Hepatocyte (in vitro differentiated cells): ENCODE measurements at regions not wholly inside any gene's neighbourhood (a gene's known extent, or its start where the extent isn't known, plus 50 kb on each side); places are given as distances from the start of the nearest gene placed in this dataset.

Experiments used
- DNase-seq: peaks from one replicate; pipeline ENCODE4 v3.0.0-alpha.2; 2016; ENCODE audit warnings: low spot score
- H2AFZ ChIP-seq: fragments of 200-600 bp; sonication (generic); 2 replicates; pipeline ENCODE4 v1.6.0; 2016; ENCODE audit warnings: antibody characterized with exemption, mild to moderate bottlenecking
- H3K27ac ChIP-seq: fragments of 200-600 bp; sonication (generic); 2 replicates; pipeline ENCODE4 v1.5.1; 2016; ENCODE audit warnings: mild to moderate bottlenecking
- H3K27me3 ChIP-seq: fragments of 200-600 bp; sonication (generic); 2 replicates; pipeline ENCODE4 v1.6.1; 2016
- H3K36me3 ChIP-seq: fragments of 200-600 bp; sonication (generic); replicated peaks from 2 replicates; pipeline ENCODE4 v1.5.1; 2016; ENCODE audit warnings: low read depth; ENCODE audit not compliant: insufficient read depth
- H3K4me1 ChIP-seq: fragments of 200-600 bp; sonication (generic); 2 replicates; pipeline ENCODE4 v1.5.1; 2016; ENCODE audit warnings: mild to moderate bottlenecking, moderate library complexity; ENCODE audit not compliant: insufficient read depth
- H3K4me2 ChIP-seq: fragments of 200-600 bp; sonication (generic); 2 replicates; pipeline ENCODE4 v1.6.0; 2016
- H3K4me3 ChIP-seq: fragments of 200-600 bp; sonication (generic); 2 replicates; pipeline ENCODE4 v1.5.1; 2016; ENCODE audit warnings: mild to moderate bottlenecking
- H3K79me2 ChIP-seq: fragments of 200-600 bp; sonication (generic); 2 replicates; pipeline ENCODE4 v1.6.0; 2017; ENCODE audit warnings: mild to moderate bottlenecking
- H3K9me2 ChIP-seq: fragments of 200-600 bp; sonication (generic); replicated peaks from 2 replicates; pipeline ENCODE4 v1.6.0; 2017; ENCODE audit warnings: mild to moderate bottlenecking; ENCODE audit not compliant: insufficient read depth
- H3K9me3 ChIP-seq: fragments of 200-600 bp; sonication (generic); 2 replicates; pipeline ENCODE4 v1.5.1; 2016; ENCODE audit warnings: low read depth, mild to moderate bottlenecking
- H4K20me1 ChIP-seq: fragments of 200-600 bp; sonication (generic); 2 replicates; pipeline ENCODE4 v1.6.0; 2016; ENCODE audit warnings: mild to moderate bottlenecking; ENCODE audit not compliant: insufficient read depth, poor library complexity, severe bottlenecking
- CTCF ChIP-seq: fragments of 200-600 bp; sonication (generic); IDR thresholded peaks from 2 replicates; pipeline ENCODE4 v1.5.1; 2016; ENCODE audit warnings: antibody characterized with exemption, mild to moderate bottlenecking; ENCODE audit not compliant: poor library complexity
- EZH2 ChIP-seq: fragments of 200-600 bp; sonication (generic); IDR thresholded peaks from 2 replicates; pipeline ENCODE4 v1.6.1; 2016; ENCODE audit warnings: antibody characterized with exemption, mild to moderate bottlenecking, borderline replicate concordance
- EZH2phosphoT487 ChIP-seq: fragments of 200-600 bp; sonication (generic); IDR thresholded peaks from one replicate; pipeline ENCODE4 v1.6.1; 2018; ENCODE audit warnings: antibody characterized with exemption, mild to moderate bottlenecking, low read depth, moderate library complexity; ENCODE audit not compliant: unreplicated experiment, severe bottlenecking
- WGBS: methylation state at CpG from one replicate; pipeline ENCODE4 v1.1.6; 2016; ENCODE audit warnings: low lambda C conversion rate; ENCODE audit errors: missing lambda C conversion rate; 5-methylcytosine and 5-hydroxymethylcytosine counted together

GRCh38 chr17:53724726-53725125, 98.0 kb upstream of the KIF2B start:
- Histone ChIP-seq H2AFZ (no peak overlapping the region), H3K79me2 (no peaks in the 10 kb centered on the region), H3K27me3 (no peaks in the 10 kb centered on the region), H3K4me1 (no peaks in the 10 kb centered on the region), H3K4me3 (no peak overlapping the region), H3K4me2 (no peak overlapping the region), H3K9me3 (no peaks in the 10 kb centered on the region), H3K27ac (no peak overlapping the region), H3K36me3 (no peaks in the 10 kb centered on the region), H3K9me2 (no peaks in the 10 kb centered on the region), H4K20me1 (no peaks in the 10 kb centered on the region)
- WGBS = 88% methylated on average over 1 of the region's 1 CpG
- no peak for TF ChIP-seq CTCF
- TF ChIP-seq EZH2 = no peak
- TF ChIP-seq EZH2phosphoT487 = no peak
- peak; percentile 7 for DNase-seq

GRCh38 chr17:53722407-53722806, 100.3 kb upstream of the KIF2B start:
- H2AFZ ChIP-seq = no peak overlapping the region
- H3K27ac ChIP-seq = no peak overlapping the region

GRCh38 chr17:53721101-53721500, 101.6 kb upstream of the KIF2B start:
- H3K27me3 ChIP-seq = no peaks in the 10 kb centered on the region
- no peak overlapping the region for H3K27ac ChIP-seq
- no peak overlapping the region for H2AFZ ChIP-seq
- H4K20me1 ChIP-seq = no peaks in the 10 kb centered on the region
- no peak for DNase-seq
- no peaks in the 10 kb centered on the region for H3K36me3 ChIP-seq
- H3K4me2 ChIP-seq = no peak overlapping the region
- TF ChIP-seq EZH2phosphoT487 = no peak
- no peak for TF ChIP-seq CTCF
- no peak for TF ChIP-seq EZH2
- H3K4me1 ChIP-seq = no peaks in the 10 kb centered on the region
- H3K9me2 ChIP-seq = no peaks in the 10 kb centered on the region
- H3K79me2 ChIP-seq = no peaks in the 10 kb centered on the region
- H3K9me3 ChIP-seq = no peaks in the 10 kb centered on the region
- H3K4me3 ChIP-seq = no peak overlapping the region
- 55% methylated on average over 2 of the region's 2 CpGs for WGBS

More at GRCh38 chr17:53722407-53722806, 100.3 kb upstream of the KIF2B start:
- H3K4me1 ChIP-seq = no peaks in the 10 kb centered on the region
- DNase-seq = peak; percentile 24
- H3K4me3 ChIP-seq = no peak overlapping the region
- no peaks in the 10 kb centered on the region for H3K27me3 ChIP-seq
- H3K79me2 ChIP-seq = no peaks in the 10 kb centered on the region
- TF ChIP-seq EZH2 (no peak), EZH2phosphoT487 (no peak), CTCF (no peak)
- no peak overlapping the region for H3K4me2 ChIP-seq
- H3K9me2 ChIP-seq = no peaks in the 10 kb centered on the region
- no peaks in the 10 kb centered on the region for H4K20me1 ChIP-seq
- H3K9me3 ChIP-seq = no peaks in the 10 kb centered on the region
- no peaks in the 10 kb centered on the region for H3K36me3 ChIP-seq
- 75% methylated on average over 2 of the region's 2 CpGs for WGBS

- no peaks in the 10 kb centered on the region for H3K9me3 ChIP-seq
- peak; percentile 7 for DNase-seq
- no peaks in the 10 kb centered on the region for H3K4me1 ChIP-seq
- no peak for TF ChIP-seq CTCF
- TF ChIP-seq EZH2 = no peak
- TF ChIP-seq EZH2phosphoT487 = no peak
- no peaks in the 10 kb centered on the region for H4K20me1 ChIP-seq
- H3K9me2 ChIP-seq = no peaks in the 10 kb centered on the region
- no peaks in the 10 kb centered on the region for H3K36me3 ChIP-seq
- H3K4me3 ChIP-seq = no peak overlapping the region
- no peaks in the 10 kb centered on the region for H3K79me2 ChIP-seq
- no peaks in the 10 kb centered on the region for H3K27me3 ChIP-seq
- no peak overlapping the region for H3K4me2 ChIP-seq
- no peak overlapping the region for H2AFZ ChIP-seq
- no peak overlapping the region for H3K27ac ChIP-seq
Measured at GRCh38 chr17:53719229-53719628, 103.5 kb upstream of the KIF2B start.
